Kidney (tissue), 13 donors: ENCODE measurements at regions not wholly inside any gene's neighbourhood (a gene's known extent, or its start where the extent isn't known, plus 50 kb on each side); places are given as distances from the start of the nearest gene placed in this dataset.

ENCODE experiments used
- DNase-seq, 5 donors: peaks; one replicate each; pipeline ENCODE4 v3.0.0-alpha.2; 2013 to 2020
- FAIRE-seq: peaks from 2 replicates; lab custom pipeline; 2012; peaks lifted over from hg19 to GRCh38; lab: Jason Lieb, UNC
- H3K27ac ChIP-seq, 2 donors: one replicate each; pipeline ENCODE4 v1.7.0; 2013; ENCODE audit warnings: low read depth in 2 of 2, low read length in 2 of 2, inconsistent platforms in 1 of 2
- H3K27me3 ChIP-seq: one replicate; pipeline ENCODE4 v1.7.1; 2013; ENCODE audit warnings: low read length, inconsistent platforms; ENCODE audit not compliant: control insufficient read depth, insufficient read depth
- H3K36me3 ChIP-seq, 3 donors: one replicate each; pipeline versions ENCODE4 v1.7.0 to v1.7.1; 2013; ENCODE audit warnings: low read length in 3 of 3, control low read depth in 1 of 3, inconsistent platforms in 1 of 3; ENCODE audit not compliant: insufficient read depth in 3 of 3, control insufficient read depth in 2 of 3
- H3K4me1 ChIP-seq, 3 donors: one replicate each; pipeline versions ENCODE4 v1.7.0 to v1.7.1; 2013; ENCODE audit warnings: low read length in 3 of 3, inconsistent platforms in 1 of 3, low read depth in 1 of 3; ENCODE audit not compliant: control insufficient read depth in 2 of 3, insufficient read depth in 2 of 3
- H3K4me3 ChIP-seq, 3 donors: one replicate each; pipeline versions ENCODE4 v1.7.0 to v1.8.1; 2013; ENCODE audit warnings: low read length in 3 of 3, control low read depth in 1 of 3, inconsistent platforms in 1 of 3
- H3K9ac ChIP-seq, 3 donors: one replicate each; pipeline versions ENCODE4 v1.7.0 to v1.7.1; 2013; ENCODE audit warnings: low read length in 3 of 3, control low read depth in 1 of 3, inconsistent platforms in 1 of 3
- H3K9me3 ChIP-seq, 3 donors: one replicate each; pipeline versions ENCODE4 v1.7.0 to v1.7.1; 2013; ENCODE audit warnings: low read length in 3 of 3, control low read depth in 1 of 3, inconsistent platforms in 1 of 3; ENCODE audit not compliant: control insufficient read depth in 2 of 3, insufficient read depth in 1 of 3
- CTCF ChIP-seq: IDR thresholded peaks from 3 replicates; pipeline ENCODE4 v1.5.1; 2012; ENCODE audit warnings: mild to moderate bottlenecking, moderate library complexity, borderline replicate concordance; ENCODE audit not compliant: insufficient read depth; ENCODE audit errors: extremely low read depth
- intact Hi-C: fragments of 100-400 bp; cut with DNase I; formaldehyde crosslinking; loops from one replicate; pipeline ENCODE4 v1.11.1; 2022
- donor health status: control.
- donor health status: control.
- donor health status: control.
- donor health status: control.
- donor health status: control.
- donor health status: DM: yes; HTN: yes; CAD: no.
- donor health status: Normal renal cell carcinoma (clear cell type).

DNA sequence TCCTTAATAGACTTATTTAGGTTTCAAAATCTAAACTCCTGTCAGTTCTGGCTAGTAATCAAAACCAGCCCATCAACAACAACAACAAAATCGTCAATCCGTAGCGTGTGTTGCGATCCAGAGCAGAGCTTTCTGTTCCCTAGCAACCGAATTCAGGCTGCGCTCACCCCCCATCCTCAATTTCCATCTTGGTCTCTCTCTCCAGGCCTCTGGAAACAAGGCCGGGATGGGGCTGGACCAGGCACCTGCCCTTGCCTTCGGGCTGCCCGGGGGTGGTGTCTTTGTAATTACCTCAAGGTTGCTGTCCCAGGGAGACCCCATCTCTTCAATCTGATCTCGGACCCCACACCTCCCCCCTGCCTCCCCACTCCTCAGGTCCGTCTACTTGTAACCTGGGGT is 1341.5 kb downstream of the BRD1 start:
- no peak overlapping the region for H3K27ac ChIP-seq
- no peak overlapping the region for H3K4me3 ChIP-seq
- DNase-seq (peak in 2 of 5 donors; percentile 26 to 57), FAIRE-seq (no peak)
- TF ChIP-seq CTCF: no peak
- intact Hi-C loops: no loop called here
- no peaks in the 10 kb centered on the region for H3K4me1 ChIP-seq
- H3K9me3 ChIP-seq: no peaks in the 10 kb centered on the region
- H3K36me3 ChIP-seq: no peaks in the 10 kb centered on the region
- no peak overlapping the region for H3K9ac ChIP-seq
- H3K27me3 ChIP-seq: peaks cover 3% of the 10 kb centered on the region

- no peaks in the 10 kb centered on the region for H3K36me3 ChIP-seq
- H3K4me1 ChIP-seq: no peaks in the 10 kb centered on the region
- H3K9me3 ChIP-seq: no peaks in the 10 kb centered on the region
- no peak for TF ChIP-seq CTCF
- H3K4me3 ChIP-seq: no peak overlapping the region
- H3K9ac ChIP-seq: no peak overlapping the region
- no peak overlapping the region for H3K27ac ChIP-seq
- H3K27me3 ChIP-seq: peaks cover 3% of the 10 kb centered on the region
- intact Hi-C loops: no loop called here
- FAIRE-seq: no peak
- DNase-seq: peak in 2 of 5 donors; percentile 38 to 46
These were observed 1342.2 kb downstream of the BRD1 start for GRCh38 chr22:48485149-48486133.

DNA sequence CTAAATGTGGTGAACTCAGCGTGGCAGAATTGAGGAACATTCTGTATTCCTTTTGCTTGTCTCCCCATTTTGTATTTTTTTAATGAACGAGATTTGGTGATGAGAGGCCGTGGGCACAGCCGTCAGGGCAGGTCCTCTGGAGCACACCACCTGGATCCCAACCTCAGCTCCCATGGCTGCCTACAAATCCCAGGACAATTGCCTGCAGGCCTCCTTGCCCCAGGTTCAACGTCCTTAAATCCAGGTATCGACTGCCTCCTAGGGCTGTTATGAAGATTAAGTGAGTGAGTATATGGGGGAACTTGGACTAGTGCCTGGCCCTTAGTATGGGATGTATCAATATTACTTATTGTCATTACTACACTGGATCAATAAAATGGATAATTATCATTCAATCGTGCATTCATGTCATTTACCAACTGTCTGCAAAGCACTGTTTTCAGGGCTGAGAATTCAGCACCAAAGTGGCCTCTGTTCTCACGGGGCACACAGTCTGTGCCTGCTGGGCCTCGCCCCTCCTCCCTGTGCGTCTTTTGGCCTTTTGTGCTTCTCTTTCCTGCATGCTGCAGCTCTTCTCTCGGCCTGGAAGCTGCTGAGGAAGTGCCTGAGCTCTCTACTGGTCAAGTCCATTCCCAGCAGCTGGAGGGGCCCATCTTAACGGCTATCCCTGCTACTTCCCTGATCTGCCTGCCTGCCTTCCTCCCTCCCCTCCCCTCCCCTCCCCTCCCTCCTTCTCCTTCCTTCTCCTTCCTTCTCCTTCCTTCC is 1343.7 kb downstream of the BRD1 start:
- H3K9ac ChIP-seq: no peak overlapping the region
- intact Hi-C loops: no loop called here
- FAIRE-seq: no peak

More for the DNA sequence above, 1343.7 kb downstream of the BRD1 start:
- Histone ChIP-seq H3K36me3 (no peaks in the 10 kb centered on the region), H3K9me3 (no peaks in the 10 kb centered on the region), H3K4me3 (no peak overlapping the region), H3K27me3 (peaks cover 3% of the 10 kb centered on the region), H3K27ac (no peak overlapping the region), H3K4me1 (no peaks in the 10 kb centered on the region)
- TF ChIP-seq CTCF: no peak
- DNase-seq: peak in 2 of 5 donors; percentile 22 to 38
